ENCODE measurements at regions not wholly inside any gene's neighbourhood (a gene's known extent, or its start where the extent isn't known, plus 50 kb on each side); places are given as distances from the start of the nearest gene placed in this dataset.

GRCh38 chr1:221626041-221626440, 115.8 kb downstream of the DUSP10 start:
- TF ChIP-seq, protein P1, sequence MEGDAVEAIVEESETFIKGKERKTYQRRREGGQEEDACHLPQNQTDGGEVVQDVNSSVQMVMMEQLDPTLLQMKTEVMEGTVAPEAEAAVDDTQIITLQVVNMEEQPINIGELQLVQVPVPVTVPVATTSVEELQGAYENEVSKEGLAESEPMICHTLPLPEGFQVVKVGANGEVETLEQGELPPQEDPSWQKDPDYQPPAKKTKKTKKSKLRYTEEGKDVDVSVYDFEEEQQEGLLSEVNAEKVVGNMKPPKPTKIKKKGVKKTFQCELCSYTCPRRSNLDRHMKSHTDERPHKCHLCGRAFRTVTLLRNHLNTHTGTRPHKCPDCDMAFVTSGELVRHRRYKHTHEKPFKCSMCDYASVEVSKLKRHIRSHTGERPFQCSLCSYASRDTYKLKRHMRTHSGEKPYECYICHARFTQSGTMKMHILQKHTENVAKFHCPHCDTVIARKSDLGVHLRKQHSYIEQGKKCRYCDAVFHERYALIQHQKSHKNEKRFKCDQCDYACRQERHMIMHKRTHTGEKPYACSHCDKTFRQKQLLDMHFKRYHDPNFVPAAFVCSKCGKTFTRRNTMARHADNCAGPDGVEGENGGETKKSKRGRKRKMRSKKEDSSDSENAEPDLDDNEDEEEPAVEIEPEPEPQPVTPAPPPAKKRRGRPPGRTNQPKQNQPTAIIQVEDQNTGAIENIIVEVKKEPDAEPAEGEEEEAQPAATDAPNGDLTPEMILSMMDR (IDR thresholded peaks at IDR 0.05) = no peak
- no peak for TF ChIP-seq ZFX (IDR thresholded peaks at IDR 0.05; ENCODE audit: borderline replicate concordance)
